HepG2 (cell line): ENCODE measurements at regions not wholly inside any gene's neighbourhood (a gene's known extent, or its start where the extent isn't known, plus 50 kb on each side); places are given as distances from the start of the nearest gene placed in this dataset.

Source experiments
- ATF1 ChIP-seq: IDR thresholded peaks from 2 replicates; pipeline ENCODE4 v1.6.1; 2016; ENCODE audit warnings: mild to moderate bottlenecking, control low read depth
- BHLHE40 ChIP-seq: IDR thresholded peaks from 2 replicates; pipeline ENCODE4 v1.6.1; 2011; ENCODE audit warnings: low read length, improper control_type of control experiment
- EHMT2 ChIP-seq: fragments of 200-600 bp; sonication (generic); IDR thresholded peaks from 2 replicates; pipeline ENCODE4 v1.7.0; 2017; ENCODE audit warnings: antibody characterized with exemption, low read depth, low read length, borderline replicate concordance
- ZNF274 ChIP-seq: sonication (generic); formaldehyde crosslinking; IDR thresholded peaks from 2 replicates; pipeline ENCODE4 v1.5.1; 2020; ENCODE audit warnings: mild to moderate bottlenecking, missing genetic modification reagents
- ZNF615 ChIP-seq: sonication (generic); formaldehyde crosslinking; IDR thresholded peaks from 2 replicates; pipeline ENCODE4 v1.5.0; 2020; ENCODE audit warnings: mild to moderate bottlenecking, missing genetic modification reagents, borderline replicate concordance
- ZNF770 ChIP-seq: sonication (generic); formaldehyde crosslinking; IDR thresholded peaks from 2 replicates; pipeline ENCODE4 v1.5.0; 2020; ENCODE audit warnings: mild to moderate bottlenecking, missing genetic modification reagents

GRCh38 chrX:9320940-9321339 is 143.9 kb upstream of the TBL1X start:
- TF ChIP-seq EHMT2 (no peak), ZNF770 (CRISPR knock-in tag) (no peak), ZNF615 (CRISPR knock-in tag) (no peak), BHLHE40 (no peak), ATF1 (CRISPR knock-in tag) (no peak), ZNF274 (CRISPR knock-in tag) (no peak)
